Activated naive CD4-positive, alpha-beta T cell treated with anti-CD3 and anti-CD28 coated beads, Interleukin-2, amount 50 U/mL, for 16 hours (primary cell): ENCODE measurements at regions not wholly inside any gene's neighbourhood (a gene's known extent, or its start where the extent isn't known, plus 50 kb on each side); places are given as distances from the start of the nearest gene placed in this dataset.

Source experiments
- DNase-seq: peaks from one replicate; pipeline ENCODE4 v3.0.0-alpha.2; 2020

DNA sequence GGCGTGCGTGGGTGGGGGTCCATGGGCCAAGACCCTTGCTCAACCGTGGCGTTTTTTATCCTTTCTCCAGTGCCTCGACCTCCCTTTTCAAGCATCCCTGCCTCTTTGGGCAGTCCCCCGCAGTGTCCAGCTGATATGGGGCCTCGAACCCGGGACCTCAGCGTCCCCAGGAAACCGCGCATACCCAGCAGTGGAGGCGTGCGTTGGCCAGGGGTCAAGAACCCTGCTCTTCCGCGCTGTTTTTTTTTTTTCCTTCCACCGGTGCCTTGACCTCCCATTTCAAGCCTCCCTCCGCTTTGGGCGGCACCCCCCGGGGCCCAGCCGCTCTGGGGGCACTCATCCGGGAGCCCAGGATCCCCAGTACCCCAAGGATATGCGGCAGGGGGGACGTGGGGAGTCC, 325.8 kb downstream of the ALG10 start:
- DNase-seq, result no peak

DNA sequence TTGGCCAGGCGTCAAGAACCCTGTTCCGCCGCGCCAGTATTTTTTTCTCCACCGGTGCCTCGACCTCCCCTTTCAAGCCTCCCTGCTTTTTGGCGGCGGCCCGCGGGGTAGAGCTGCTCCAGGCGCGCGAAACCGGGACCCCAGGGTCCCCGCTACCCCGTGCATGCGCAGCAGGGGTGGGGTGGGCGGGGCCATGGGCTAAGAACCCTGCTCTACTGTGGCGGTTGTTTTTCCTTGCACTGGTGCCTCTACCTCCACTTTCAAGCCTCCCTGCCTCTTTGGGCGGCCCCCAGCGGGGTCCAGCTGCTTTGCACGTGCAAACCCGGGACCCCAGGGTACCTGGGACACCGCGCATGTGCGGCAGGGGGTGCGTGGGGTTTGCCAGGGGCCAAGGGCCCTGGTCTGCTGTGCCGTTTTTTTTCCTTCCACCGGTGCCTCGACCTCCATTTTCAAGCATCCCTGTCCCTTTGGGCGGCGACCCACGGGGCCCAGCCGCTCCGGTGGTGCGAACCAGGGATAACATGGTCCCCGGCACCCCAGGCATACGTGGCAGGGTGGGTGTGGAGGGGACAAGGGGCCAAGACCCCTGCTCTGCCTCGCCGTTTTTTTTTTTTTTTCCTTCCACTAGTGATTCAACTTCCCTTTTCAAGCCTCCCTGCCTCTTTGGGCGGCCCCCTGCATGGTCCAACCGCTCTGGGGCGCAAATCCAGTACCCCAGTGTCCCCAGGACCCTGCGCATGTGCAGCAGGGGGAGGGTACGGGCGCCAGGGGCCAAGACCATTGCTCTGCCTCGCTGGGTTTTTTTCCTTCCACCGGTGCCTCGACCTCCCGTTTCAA, 326.8 kb downstream of the ALG10 start:
- DNase-seq, result no peak

DNA sequence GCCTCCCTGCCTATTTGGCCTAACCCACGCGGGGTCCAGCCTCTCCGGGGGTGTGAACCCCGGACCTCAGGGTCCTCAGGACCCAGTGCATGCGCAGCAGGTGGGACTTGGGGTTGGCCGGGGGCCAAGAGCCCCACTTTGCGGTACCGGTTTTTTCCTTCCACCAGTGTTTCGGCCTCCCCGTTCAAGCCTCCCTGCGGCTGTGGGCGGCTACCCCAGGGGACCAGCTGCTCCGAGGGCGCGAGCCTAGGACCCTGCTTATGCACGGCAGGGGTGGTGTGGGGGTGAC, 327.3 kb downstream of the ALG10 start:
- no peak for DNase-seq

DNA sequence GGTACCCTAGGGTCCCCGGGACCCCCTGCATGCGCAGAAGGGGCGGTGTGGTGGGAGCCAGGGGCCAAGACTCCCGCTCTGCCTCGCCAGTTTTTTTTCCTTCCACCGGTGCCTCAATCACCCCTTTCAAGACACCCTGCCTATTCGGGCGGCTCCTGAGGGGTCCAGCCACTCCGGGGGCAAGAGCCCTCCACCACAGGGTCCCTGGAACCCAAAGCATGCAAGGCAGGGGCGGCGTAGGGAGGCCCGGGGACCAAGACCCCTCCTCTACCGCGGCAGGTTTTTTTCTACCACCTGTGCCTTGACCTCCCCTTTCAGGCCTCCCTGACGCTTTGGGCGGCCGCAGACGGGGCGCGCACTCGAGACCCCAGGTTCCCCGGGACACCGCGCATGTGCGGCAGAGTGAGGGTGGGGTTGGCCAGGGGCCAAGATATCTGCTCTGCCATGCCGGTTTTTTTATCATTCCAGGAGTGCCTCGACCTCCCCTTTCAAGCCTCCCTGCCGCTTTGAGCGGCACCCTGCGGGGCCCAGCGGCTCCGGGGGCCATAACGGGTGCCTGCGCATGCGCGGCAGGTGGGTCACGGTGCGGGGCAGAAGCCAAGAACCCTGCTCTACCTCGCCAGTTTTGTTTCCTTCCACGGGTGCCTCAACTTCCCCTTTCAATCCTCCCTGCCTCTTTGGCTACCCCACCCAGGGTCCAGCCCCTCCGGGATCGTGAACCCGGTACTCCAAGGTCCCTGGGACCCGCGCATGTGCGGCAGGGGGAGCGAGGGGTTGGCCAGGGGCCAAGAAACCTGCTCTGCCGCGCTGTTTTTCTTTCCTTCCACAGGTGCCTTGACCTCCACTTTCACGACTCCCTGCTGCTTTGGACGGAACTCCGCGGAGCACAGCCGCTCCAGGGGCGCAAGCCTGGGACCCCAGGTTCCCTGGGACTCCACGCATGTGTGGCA, 328.1 kb downstream of the ALG10 start:
- no peak for DNase-seq

DNA sequence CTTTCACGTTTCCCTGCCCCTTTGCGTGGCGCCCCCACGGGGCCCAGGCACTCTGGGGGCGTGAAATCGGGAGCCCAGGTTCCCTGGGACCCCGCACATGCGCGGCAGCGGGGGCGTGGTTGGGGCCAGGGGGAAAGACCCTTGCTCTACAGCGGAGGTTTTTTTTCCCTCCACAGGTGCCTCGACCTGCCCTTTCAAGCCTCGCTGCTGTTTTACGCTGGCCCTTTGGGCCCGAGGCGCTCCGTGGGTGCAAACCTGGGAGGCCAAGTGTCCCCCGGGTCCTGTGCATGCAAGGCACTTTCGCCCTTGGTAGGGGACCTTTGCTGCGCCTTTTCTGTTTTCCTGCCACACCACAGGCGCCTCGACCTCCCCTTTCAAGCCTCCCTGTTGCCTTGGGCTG, 329.8 kb downstream of the ALG10 start:
- DNase-seq, result no peak

DNA sequence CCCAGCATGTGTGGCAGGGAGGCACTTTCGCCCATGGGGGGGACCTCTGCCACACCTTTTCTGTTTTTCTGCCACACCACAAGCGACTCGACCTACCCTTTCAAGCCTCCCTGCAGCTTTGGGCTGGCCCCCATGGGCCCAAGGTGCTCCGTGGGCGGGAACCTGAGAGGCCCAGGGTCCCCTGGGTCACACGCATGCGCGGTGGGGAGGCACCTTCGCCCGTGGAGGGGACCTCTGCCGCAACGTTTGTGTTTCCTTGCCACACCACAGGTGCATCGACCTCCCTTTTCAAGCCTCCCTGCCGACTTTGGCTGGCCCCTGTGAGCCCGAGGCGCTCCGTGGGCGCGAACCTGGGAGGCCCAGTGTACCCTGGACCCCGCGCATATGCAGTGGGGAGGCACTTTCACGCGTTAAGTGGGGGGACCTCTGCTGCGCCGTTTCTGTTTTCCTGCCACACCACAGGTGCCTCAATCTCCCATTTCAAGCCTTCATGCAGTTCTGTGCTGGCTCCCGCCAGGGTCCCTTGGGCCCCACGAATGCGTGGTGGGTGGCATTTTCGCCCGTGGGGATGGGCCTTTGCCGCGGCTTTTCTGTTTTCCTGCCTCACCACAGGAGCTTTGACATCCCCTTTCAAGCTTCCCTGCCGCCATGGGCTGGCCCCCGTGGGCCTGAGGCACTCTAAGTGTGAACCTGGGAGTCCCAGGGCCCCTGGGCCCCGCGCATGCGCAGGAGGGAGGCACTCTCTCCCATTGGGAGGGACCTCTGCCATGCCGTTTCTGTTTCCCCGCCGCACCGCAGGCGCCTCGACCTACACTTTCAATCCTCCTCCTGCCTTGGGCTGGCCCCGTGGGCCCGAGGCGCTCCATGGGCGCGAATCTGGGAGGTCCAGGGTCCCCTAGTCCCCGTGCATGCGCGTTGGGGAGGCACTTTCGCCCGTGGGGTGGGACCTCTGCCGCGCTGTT, 332.2 kb downstream of the ALG10 start:
- no peak for DNase-seq

DNA sequence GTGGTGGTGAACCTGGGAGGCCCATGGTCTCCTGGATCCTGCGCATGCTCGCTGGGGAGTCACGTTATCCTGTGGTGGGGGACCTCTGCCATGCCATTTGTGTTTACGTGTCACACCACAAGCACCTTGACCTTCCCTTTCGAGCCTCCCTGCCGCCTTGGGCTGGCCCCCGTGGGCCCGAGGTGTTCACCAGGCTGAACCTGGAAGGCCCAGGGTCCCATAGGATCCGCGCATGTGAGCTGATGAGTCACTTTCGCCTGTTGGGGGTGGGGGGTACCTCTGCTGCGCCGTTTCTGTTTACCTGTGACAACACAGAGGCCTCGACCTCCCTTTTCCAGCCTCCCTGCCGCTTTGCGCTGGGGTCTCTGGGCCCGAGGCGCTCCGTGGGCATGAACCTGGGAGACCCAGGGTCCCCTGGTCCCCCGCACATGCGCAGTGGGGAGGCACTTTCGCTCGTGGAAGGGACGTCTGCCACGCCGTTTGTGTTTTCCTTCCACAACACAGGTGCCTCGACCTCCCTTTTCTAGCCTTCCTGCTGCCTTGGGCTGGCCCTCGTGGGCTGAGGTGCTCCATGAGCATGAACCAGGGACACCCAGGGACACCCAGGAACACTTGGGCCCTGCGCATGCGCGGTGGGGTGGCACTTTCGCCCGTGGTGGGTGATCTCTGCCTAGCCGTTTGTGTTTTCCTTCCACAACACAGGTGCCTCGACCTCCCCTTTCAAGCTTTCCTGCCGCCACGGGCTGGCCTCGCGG, 334.1 kb downstream of the ALG10 start:
- no peak for DNase-seq

DNA sequence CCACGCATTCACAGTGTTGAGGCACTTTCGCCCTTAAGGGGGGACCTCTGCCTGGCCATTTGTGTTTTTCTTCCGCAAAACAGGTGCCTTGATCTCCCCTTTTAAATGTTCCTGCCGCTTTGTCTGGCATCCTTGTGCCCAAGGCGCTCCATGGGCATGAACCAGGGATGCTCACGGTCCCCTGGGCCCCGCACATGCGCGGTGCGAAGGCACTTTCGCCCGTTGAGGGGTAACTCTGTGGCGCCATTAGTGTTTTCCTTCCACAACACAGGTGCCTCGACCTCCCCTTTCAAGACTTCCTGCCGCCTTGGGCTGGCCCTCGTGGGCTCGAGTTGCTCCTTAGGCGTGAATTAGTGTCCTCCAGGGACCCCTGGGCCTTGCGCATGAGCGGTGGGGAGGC, 335.5 kb downstream of the ALG10 start:
- DNase-seq, result no peak

DNA sequence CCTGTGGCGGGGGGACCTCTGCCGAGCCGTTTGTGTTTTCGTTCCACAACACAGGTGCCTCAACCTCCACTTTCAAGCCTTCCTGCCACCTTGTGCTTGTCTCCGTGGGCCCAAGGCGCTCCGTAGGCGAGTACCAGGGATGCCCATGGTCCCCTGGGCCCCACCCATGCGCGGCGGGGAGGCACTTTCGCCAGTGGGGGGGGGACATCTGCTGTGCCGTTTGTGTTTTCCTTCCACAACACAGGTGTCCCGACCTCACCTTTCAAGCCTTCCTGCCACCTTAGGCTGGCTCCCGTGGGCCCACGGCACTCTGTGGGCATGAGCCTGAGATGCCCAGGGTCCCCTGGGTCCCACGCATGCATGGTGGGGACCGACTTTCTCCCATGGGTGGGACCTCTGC, 335.9 kb downstream of the ALG10 start:
- DNase-seq, result no peak

DNA sequence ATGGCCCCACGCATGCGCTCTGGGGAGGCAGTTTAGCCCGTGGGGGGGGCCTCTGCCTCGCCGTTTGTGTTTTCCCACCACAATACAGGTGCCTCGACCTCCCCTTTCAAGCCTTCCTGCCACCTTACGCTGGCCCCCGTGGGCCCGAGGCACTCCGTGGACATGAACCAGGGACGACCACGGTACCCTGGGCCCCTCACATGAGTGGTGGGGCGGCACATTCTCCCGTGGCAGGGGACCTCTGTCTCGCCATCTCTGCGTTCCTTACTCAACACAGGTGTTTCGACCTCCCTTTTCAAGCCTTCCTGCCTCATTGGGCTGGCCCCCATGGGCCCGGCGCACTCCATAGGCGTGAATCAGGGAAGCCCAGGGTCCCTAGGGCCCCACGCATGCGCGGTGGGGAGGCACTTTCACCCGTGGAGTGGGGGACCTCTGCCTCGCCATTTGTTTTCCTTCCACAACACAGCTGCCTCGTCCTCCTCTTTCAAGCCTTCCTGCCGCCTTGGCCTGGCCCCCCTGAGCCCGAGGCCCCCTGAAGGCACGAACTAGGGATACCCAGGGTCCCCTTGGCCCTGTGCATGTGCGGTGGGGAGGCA, 339.5 kb downstream of the ALG10 start:
- no peak for DNase-seq

DNA sequence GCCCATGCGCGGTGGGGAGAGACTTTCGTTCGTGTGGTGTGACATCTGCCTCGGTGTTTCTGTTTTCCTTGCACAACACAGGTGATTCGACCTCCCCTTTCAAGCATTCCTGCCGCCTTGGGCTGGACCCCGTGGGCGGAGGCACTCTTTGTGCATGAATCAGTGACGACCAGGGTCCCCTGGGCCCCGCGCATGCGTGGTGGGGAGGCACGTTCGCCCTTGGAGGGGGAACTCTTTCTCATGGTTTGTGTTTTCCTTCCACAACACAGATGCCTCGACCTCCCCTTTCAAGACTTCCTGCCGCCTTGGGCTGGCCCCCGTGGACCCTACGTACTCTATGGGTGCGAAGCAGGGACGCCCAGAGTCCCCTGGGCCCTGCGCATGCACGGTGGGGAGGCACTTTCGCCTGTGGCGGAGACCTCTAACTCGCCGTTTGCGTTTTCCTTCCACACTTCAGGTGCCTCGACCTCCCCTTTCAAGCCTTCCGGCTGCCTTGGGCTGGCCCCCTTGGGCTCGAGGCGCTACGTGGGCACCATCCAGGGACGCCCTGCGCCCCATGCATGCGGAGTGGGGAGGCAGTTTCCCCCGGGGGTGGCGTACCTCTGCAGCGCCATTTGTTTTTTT, 340.9 kb downstream of the ALG10 start:
- no peak for DNase-seq

DNA sequence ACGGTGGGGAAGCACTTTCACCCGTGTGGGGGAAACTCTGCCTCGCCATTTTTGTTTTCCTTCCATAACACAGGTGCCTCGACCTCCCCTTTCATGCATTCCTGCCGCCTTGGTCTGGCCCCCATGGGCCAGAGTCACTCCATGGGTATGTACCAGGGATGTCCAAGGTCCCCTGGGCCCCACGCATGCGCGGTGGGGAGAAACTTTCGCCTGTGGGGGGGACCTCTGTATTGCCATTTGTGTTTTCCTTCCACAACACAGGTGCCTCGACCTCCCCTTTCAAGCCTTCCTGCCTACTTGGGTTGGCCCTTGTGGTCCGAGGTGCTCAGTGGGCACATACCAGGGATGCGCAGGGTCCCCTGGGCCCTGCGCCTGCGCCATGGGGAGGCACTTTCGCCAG, 345.8 kb downstream of the ALG10 start:
- no peak for DNase-seq

DNA sequence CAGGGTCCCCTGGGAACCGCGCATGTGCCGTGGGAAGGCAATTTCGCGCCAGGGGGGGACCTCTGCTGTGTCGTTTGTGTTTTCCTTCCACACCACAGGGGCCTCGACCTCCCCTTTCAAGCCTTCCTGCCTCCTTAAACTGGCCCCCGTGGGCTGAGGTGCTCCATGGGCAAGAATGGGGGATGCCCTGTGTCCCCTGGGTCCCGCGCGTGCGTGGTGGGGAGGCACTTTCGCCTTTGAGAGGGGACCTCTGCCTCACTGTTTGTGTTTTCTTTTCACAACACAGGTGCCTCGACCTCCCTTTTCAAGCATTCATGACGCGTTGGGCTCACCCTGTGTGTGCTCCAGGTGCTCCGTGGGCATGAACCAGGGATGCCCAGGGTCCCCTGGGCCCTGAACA, 348.8 kb downstream of the ALG10 start:
- DNase-seq, result no peak

DNA sequence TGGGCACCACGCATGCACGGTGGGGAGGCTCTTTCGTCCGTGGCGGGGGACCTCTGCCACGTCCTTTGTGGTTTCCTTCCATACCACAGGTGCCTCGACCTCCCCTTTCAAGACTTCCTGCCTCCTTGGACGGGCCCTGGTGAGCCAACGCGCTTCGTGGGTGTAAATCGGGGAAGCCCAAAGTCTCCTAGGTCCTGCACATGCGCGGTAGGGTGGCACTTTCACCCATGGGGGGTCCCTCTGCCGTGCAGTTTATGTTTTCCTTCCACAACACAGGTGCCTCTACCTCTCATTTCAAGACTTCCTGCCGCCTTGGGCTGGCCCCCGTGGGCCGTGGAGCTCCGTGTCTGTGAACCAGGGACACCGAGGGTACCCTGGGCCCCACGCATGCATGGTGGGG, 349.7 kb downstream of the ALG10 start:
- no peak for DNase-seq

DNA sequence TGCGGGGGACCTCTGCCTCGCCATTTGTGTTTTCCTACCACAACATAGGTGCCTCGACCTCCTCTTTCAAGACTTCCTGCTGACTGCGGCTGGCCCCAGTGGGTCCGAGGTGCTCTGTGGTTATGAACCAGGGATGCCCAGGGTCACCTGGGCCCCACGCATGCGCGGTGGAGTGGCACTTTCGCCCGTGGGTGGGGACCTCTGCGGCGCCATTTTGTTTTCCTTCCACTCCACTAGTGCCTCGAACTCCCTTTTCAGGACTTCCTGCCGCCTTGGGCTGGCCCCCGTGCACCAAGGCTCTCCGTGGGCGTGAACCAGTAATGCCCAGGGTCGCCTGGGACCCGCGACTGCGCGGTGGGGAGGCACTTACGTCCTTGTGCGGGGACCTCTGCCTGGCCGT, 351.6 kb downstream of the ALG10 start:
- no peak for DNase-seq

DNA sequence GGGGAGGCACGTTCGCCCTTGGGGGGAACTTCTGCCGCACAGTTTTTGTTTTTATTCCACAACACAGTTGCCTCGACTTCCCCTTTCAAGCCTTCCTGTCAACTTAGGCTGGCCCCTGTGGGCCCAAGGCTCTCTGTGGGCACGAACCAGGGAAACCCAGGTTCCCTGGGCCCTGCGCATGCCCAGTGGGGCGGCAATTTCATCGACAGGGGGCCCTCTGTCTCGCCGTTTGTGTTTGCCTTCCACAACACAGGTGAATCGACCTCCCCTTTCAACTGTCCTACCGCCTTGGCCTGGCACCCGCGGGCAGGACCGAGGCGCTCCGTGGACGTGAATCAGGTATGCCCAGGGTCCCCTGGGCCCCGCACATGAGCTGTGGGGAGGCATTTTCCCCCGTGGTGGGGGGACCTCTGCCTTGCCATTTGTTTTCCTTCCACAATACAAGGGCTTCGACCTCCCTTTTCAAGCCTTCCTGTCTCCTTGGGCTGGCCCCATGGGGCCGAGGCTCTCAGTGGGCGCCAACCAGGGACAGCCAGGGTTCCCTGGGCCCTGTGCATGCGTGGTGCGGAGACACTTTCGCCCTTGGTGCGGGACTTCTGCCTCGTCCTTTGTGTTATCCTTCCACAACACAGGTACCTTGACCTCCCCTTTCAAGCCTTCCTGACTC, 354.0 kb downstream of the ALG10 start:
- DNase-seq, result no peak

DNA sequence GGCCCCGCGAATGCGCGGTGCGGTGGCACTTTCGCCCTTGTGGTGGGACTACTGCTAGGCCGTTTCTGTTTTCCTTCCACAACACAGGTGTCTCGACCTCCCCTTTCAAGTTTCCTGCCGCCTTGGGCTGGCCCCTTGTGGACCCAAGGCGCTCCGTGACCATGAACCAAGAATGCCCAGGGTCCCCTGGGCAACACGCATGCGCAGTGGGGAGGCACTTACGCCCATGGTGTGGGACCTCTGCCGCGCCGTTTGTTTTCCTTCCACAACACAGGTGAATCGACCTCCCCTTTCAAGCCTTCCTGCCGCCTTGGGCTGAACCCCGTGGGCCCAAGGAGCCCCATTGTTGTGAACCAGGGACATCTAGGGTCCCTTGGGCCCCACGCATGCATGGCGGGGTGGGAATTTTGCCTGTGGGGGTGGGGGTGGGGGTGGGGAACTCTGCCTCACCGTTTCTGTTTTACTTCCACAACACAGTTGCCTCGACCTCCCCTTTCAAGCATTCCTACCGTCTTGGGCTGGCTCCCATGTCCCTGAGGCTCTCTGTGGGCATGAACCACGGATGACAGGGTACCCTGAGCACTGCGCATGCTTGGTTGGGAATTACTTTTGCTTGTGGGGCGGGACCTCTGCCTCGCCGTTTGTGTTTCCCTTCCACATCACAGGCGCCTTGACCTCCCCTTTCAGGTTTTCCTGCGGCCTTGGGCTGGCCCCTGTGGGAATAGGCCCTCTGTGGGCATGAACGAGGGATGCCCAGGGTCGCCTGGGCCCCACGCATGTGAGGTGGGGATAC, 355.1 kb downstream of the ALG10 start:
- no peak for DNase-seq

DNA sequence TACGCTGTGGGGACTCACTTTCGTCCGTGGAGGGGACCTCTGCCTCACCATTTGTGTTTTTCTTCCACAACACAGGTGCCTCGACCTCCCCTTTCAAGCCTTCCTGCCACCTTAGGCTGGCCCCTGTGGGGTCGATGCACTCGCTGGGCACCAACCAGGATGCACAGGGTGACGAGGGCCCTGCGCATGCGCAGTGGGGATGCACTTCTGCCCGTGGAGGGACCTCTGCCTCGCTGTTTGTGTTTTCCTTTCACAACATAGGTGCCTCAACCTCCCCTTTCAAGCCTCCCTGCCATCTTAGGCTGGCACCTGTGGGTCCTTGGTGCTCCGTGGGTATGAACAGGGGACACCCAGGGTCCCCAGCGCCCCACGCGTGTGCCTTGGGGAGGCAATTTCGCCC, 356.8 kb downstream of the ALG10 start:
- DNase-seq, result no peak

DNA sequence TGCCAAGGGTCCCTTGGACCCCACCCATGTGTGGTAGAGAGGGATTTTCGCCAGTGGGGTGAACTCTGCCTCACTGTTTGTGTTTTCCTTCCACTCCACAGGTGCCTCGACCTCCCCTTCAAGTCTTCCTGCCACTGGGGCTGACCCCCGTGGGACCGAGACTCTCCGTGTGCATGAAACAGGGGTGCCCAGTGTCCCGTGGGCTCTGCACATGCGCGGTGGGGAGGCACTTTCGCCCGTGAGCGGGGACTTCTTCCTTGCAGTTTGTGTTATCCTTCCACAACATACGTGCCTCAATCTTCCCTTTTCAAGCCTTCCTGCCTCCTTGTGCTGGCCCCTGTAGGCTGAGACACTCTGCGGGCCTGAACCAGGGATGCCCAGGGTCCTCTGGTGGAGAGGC, 362.4 kb downstream of the ALG10 start:
- no peak for DNase-seq

DNA sequence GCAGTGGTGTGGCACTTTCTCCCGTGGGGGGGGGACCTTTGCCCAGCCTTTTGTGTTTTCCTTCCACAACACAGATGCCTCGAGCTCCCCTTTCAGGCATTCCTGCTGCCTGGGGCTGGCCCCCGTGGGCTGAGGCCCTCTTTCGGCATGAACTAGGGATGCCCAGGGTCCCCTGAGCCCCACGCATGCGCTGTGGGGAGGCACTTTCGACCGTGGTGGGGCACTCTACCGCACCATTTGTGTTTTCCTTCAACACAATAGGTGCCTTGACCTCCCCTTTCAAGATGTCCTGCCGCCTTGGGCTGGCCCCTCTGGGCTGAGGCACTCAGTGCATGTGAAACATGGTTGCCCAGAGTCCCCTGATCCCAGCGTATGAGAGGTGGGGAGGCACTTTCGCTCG, 363.7 kb downstream of the ALG10 start:
- DNase-seq, result no peak
